B cell (primary cell): ENCODE measurements at regions not wholly inside any gene's neighbourhood (a gene's known extent, or its start where the extent isn't known, plus 50 kb on each side); places are given as distances from the start of the nearest gene placed in this dataset.

ENCODE experiments used
- ATAC-seq: fragments of 200-7000 bp; cut with Tn5 transposase; one replicate; pipeline ENCODE4 v1.10.0; 2021; ENCODE audit warnings: low read depth, mild to moderate bottlenecking, moderate number of reproducible peaks, moderate library complexity
- CTCF ChIA-PET: fragments of 350-600 bp; sonication (Branson Sonifier 250); formaldehyde crosslinking; loops from one replicate; lab custom pipeline; 2021; ENCODE audit warnings: antibody characterized with exemption, inconsistent platforms; lab: Charles Lee
- POLR2A ChIA-PET: fragments of 350-600 bp; sonication (Branson Sonifier 250); formaldehyde crosslinking; loops from one replicate; lab custom pipeline; 2021; ENCODE audit warnings: antibody characterized with exemption; lab: Charles Lee
- DNase-seq: peaks from one replicate; pipeline ENCODE4 v3.0.0; 2013
- H2AFZ ChIP-seq: 2 replicates; pipeline ENCODE4 v1.6.1; 2012; ENCODE audit warnings: mild to moderate bottlenecking, low read depth, low read length; ENCODE audit not compliant: insufficient read depth, poor library complexity, severe bottlenecking
- H3K27ac ChIP-seq, 2 donors: 1 replicate in 1 of 2; 2 replicates in 1 of 2; pipeline ENCODE4 v1.5.1; 2012 to 2013; ENCODE audit warnings: low read length in 2 of 2, mild to moderate bottlenecking in 2 of 2, moderate library complexity in 1 of 2
- H3K27me3 ChIP-seq, 4 experiments: fragments of 200-600 bp in 1 of 4; sonication (generic) in 1 of 4; replicated peaks in 1 of 4; 1 replicate in 2 of 4; 2 replicates in 2 of 4; pipeline versions ENCODE4 v1.6.1 to v1.7.0; 2013 to 2016; ENCODE audit warnings: low read length in 3 of 4, mild to moderate bottlenecking in 2 of 4, mixed read lengths in 1 of 4, moderate library complexity in 1 of 4; ENCODE audit not compliant: insufficient read depth in 4 of 4, control insufficient read depth in 3 of 4; ENCODE audit errors: control extremely low read depth in 1 of 4
- H3K36me3 ChIP-seq, 2 experiments: replicated peaks in 1 of 2; 1 replicate in 1 of 2; 2 replicates in 1 of 2; pipeline versions ENCODE4 v1.6.1 to v1.7.1; 2013; ENCODE audit warnings: low read length in 1 of 2; ENCODE audit not compliant: insufficient read depth in 2 of 2, control insufficient read depth in 1 of 2; ENCODE audit errors: control extremely low read depth in 1 of 2, extremely low read depth in 1 of 2
- H3K4me1 ChIP-seq, 2 donors: fragments of 200-600 bp in 1 of 2; sonication (generic) in 1 of 2; 1 replicate in 1 of 2; 2 replicates in 1 of 2; pipeline versions ENCODE4 v1.5.1 to v1.6.1; 2013 to 2017; ENCODE audit warnings: low read length in 2 of 2; ENCODE audit not compliant: control insufficient read depth in 2 of 2, insufficient read depth in 2 of 2
- H3K4me2 ChIP-seq: replicated peaks from 2 replicates; pipeline ENCODE3; 2012; ENCODE audit warnings: mild to moderate bottlenecking, low read depth, low read length; ENCODE audit not compliant: poor library complexity, severe bottlenecking
- H3K4me3 ChIP-seq, 5 experiments: fragments of 200-600 bp in 1 of 5; sonication (generic) in 1 of 5; 1 replicate in 3 of 5; 2 replicates in 2 of 5; pipeline versions ENCODE4 v1.5.1 to v1.7.0; 2011 to 2016; ENCODE audit warnings: low read length in 4 of 5, mild to moderate bottlenecking in 4 of 5, low read depth in 2 of 5, control low read depth in 1 of 5, moderate library complexity in 1 of 5; ENCODE audit not compliant: insufficient read depth in 1 of 5; ENCODE audit errors: control extremely low read depth in 1 of 5, extremely low read depth in 1 of 5
- H3K79me2 ChIP-seq: fragments of 200-600 bp; sonication (generic); one replicate; pipeline ENCODE4 v1.6.0; 2016; ENCODE audit warnings: low read length; ENCODE audit not compliant: control insufficient read depth, insufficient read depth
- H3K9ac ChIP-seq: fragments of 200-600 bp; sonication (generic); 2 replicates; pipeline ENCODE4 v1.6.1; 2017; ENCODE audit warnings: mild to moderate bottlenecking, low read length, moderate library complexity
- H3K9me3 ChIP-seq, 3 donors: one replicate each; pipeline versions ENCODE4 v1.6.1 to v1.7.1; 2013; ENCODE audit warnings: low read length in 2 of 3; ENCODE audit not compliant: control insufficient read depth in 2 of 3, insufficient read depth in 1 of 3; ENCODE audit errors: control extremely low read depth in 1 of 3
- H4K20me1 ChIP-seq: 2 replicates; pipeline ENCODE4 v1.6.0; 2012; ENCODE audit warnings: mild to moderate bottlenecking, low read length; ENCODE audit not compliant: insufficient read depth, control insufficient read depth, poor library complexity, severe bottlenecking
- H3K27ac Mint-ChIP-seq: one replicate; pipeline ENCODE4 v1.8.0; 2021; ENCODE audit warnings: mixed read lengths
- H3K27me3 Mint-ChIP-seq: one replicate; pipeline ENCODE4 v1.8.0; 2021; ENCODE audit warnings: mixed read lengths
- H3K4me1 Mint-ChIP-seq: one replicate; pipeline ENCODE4 v1.8.0; 2021; ENCODE audit warnings: mixed read lengths
- H3K4me3 Mint-ChIP-seq: one replicate; pipeline ENCODE4 v1.8.0; 2021; ENCODE audit warnings: mixed read lengths
- H3K9me3 Mint-ChIP-seq: one replicate; pipeline ENCODE4 v1.8.0; 2022; ENCODE audit warnings: mixed read lengths; ENCODE audit not compliant: insufficient read depth
- EZH2 ChIP-seq: IDR thresholded peaks from 2 replicates; pipeline ENCODE4 v1.6.1; 2012; ENCODE audit warnings: borderline replicate concordance, low read depth, mild to moderate bottlenecking, moderate library complexity, low read length; ENCODE audit not compliant: insufficient read depth, poor library complexity, severe bottlenecking
- WGBS: methylation state at CpG from one replicate; pipeline ENCODE4 v1.1.5; 2013; ENCODE audit warnings: missing lambda C conversion rate; ENCODE audit not compliant: insufficient coverage; 5-methylcytosine and 5-hydroxymethylcytosine counted together
- intact Hi-C: fragments of 100-400 bp; cut with micrococcal nuclease; formaldehyde crosslinking; loops from one replicate; pipeline ENCODE4 v1.10.0; 2022
- TF ChIP-seq, protein P1 (sequence below): fragments of 200-600 bp; IDR thresholded peaks from one replicate; pipeline ENCODE4 v1.8.0; 2022; ENCODE audit warnings: antibody characterized with exemption, mild to moderate bottlenecking

DNA sequence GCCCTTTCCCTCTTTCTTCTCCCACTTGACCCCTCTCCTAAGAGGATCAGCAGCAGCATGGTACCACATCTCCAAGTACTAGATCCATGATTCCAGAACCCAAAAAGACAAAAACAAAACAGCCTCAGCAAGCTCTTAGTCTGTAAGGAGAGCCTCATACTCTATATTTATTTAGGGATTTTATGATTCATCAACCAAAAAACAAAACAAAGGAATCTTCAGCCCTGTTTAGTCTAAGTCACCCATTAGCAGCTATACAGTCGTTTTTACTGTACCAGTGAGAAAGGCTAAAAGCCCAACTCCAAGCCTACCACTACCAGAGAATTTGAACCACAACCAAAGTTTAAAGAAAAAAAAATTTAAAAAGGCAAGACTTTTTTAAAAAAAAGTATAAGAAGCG, 1020.3 kb upstream of the CADM2 start:
- no peaks in the 10 kb centered on the region for H3K79me2 ChIP-seq
- Mint-ChIP-seq H3K27ac (no peak overlapping the region), H3K27me3 (no peaks in the 10 kb centered on the region), H3K4me1 (no peaks in the 10 kb centered on the region), H3K4me3 (no peak overlapping the region), H3K9me3 (no peaks in the 10 kb centered on the region)
- intact Hi-C loops = no loop called here
- WGBS = no CpG with 5 or more reads among the region's 2 CpGs
- TF ChIP-seq, protein P1, sequence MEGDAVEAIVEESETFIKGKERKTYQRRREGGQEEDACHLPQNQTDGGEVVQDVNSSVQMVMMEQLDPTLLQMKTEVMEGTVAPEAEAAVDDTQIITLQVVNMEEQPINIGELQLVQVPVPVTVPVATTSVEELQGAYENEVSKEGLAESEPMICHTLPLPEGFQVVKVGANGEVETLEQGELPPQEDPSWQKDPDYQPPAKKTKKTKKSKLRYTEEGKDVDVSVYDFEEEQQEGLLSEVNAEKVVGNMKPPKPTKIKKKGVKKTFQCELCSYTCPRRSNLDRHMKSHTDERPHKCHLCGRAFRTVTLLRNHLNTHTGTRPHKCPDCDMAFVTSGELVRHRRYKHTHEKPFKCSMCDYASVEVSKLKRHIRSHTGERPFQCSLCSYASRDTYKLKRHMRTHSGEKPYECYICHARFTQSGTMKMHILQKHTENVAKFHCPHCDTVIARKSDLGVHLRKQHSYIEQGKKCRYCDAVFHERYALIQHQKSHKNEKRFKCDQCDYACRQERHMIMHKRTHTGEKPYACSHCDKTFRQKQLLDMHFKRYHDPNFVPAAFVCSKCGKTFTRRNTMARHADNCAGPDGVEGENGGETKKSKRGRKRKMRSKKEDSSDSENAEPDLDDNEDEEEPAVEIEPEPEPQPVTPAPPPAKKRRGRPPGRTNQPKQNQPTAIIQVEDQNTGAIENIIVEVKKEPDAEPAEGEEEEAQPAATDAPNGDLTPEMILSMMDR = no peak
- no peak for TF ChIP-seq EZH2
- H2AFZ ChIP-seq = no peak overlapping the region
- DNase-seq = no peak
- no peak overlapping the region for H3K9ac ChIP-seq
- no peak overlapping the region for H3K27ac ChIP-seq
- ChIA-PET POLR2A (no interaction called here), CTCF (no interaction called here)
- no peak overlapping the region for H3K4me3 ChIP-seq
- no peak overlapping the region for H3K4me2 ChIP-seq
- no peaks in the 10 kb centered on the region for H3K9me3 ChIP-seq
- no peak for ATAC-seq
- no peaks in the 10 kb centered on the region for H3K4me1 ChIP-seq
- H3K36me3 ChIP-seq = no peaks in the 10 kb centered on the region
- H4K20me1 ChIP-seq = no peaks in the 10 kb centered on the region
- no peaks in the 10 kb centered on the region for H3K27me3 ChIP-seq

- no peaks in the 10 kb centered on the region for H3K27me3 Mint-ChIP-seq
- no peak for DNase-seq
- no peak overlapping the region for H2AFZ ChIP-seq
- CTCF ChIA-PET = no interaction called here
- no peaks in the 10 kb centered on the region for H3K36me3 ChIP-seq
- H3K4me3 Mint-ChIP-seq = no peak overlapping the region
- H3K9ac ChIP-seq = no peak overlapping the region
- POLR2A ChIA-PET = no interaction called here
- H3K4me1 ChIP-seq = no peaks in the 10 kb centered on the region
- no peak overlapping the region for H3K4me2 ChIP-seq
- H3K27ac ChIP-seq = no peak overlapping the region
- H3K79me2 ChIP-seq = no peaks in the 10 kb centered on the region
- H3K27me3 ChIP-seq = no peaks in the 10 kb centered on the region
- H3K27ac Mint-ChIP-seq = no peak overlapping the region
- 56% methylated on average over 6 of the region's 11 CpGs for WGBS
- TF ChIP-seq, protein P1 = no peak
- no peak for TF ChIP-seq EZH2
- H3K4me1 Mint-ChIP-seq = no peaks in the 10 kb centered on the region
- intact Hi-C loops = no loop called here
- no peaks in the 10 kb centered on the region for H3K9me3 ChIP-seq
- no peaks in the 10 kb centered on the region for H4K20me1 ChIP-seq
- H3K9me3 Mint-ChIP-seq = no peaks in the 10 kb centered on the region
- H3K4me3 ChIP-seq = no peak overlapping the region
- ATAC-seq = no peak
Observed at GRCh38 chr3:83941990-83942745, 1016.6 kb upstream of the CADM2 start.
